Left cardiac atrium (tissue), 4 donors: ENCODE measurements at regions not wholly inside any gene's neighbourhood (a gene's known extent, or its start where the extent isn't known, plus 50 kb on each side); places are given as distances from the start of the nearest gene placed in this dataset.

Experiments
- ATAC-seq, 2 donors: fragments of 200-7000 bp; cut with Tn5 transposase; one replicate each; pipeline ENCODE4 v1.9.1; 2020; ENCODE audit warnings: mild to moderate bottlenecking in 2 of 2, moderate library complexity in 2 of 2
- DNase-seq: peaks from one replicate; pipeline ENCODE4 v3.0.0-alpha.2; 2020
- intact Hi-C, 2 donors: fragments of 100-400 bp; cut with DNase I; formaldehyde crosslinking; loops; one replicate each; pipeline versions ENCODE4 v1.14.1 to v1.15.1; 2022 to 2023
- donor health status: DM: no; HTN: yes; CAD: no.
- donor health status: DM: no; HTN: yes; CAD: no; lungs with severe emphysema.
- donor health status: DM: yes; HTN: yes; CAD: no.
- donor health status: Dilated cardiomyopathy.

DNA sequence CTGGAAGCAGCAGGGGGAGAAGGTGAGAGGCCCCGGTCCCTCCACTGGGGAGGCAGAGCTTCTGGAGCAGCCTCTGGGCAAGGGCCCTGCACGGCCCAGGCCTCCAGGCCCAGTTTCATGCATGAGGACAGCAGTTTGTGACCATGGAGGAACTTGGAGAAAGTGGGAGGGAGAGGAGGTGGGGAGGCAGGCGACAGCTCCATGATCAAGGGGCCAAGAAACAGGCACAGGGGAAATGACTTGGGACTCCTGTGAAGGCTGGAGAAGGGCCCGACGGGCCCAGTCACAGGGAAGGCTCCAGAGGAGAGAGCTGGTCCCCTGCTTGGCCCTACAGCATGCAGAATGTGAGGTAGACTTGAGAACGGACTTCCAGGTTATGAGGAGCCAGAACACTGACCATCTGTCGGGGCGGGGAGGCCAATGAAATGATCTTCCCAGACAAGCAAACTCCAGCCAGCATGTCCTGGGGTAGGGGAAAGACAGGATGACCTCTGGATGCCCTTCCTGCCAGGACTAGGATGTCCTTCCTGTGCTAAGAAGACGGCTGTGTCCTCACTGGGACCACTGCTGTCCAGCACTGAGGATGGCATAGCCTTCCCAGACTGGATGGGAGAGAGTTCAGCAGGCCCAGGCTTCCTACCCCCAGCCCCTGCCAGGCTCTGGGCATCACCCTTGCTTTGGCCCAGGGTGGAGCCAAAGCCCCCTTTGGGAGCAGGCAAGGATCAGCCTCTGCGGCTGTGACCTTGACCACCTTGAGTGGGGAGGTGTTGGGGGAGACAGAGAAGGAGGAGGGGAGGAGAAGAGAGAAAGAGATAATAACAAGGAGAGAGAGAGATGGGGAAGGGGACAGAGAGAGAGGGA, 548.2 kb downstream of the PTPRU start:
- intact Hi-C loops, result no loop called here
- DNase-seq, result peak; percentile 13

GRCh38 chr1:29783508-29784275, 547.4 kb downstream of the PTPRU start:
- ATAC-seq (no peak), DNase-seq (no peak)
- intact Hi-C loops, result no loop called here

More for the DNA sequence above, 548.2 kb downstream of the PTPRU start:
- no peak for ATAC-seq

DNA sequence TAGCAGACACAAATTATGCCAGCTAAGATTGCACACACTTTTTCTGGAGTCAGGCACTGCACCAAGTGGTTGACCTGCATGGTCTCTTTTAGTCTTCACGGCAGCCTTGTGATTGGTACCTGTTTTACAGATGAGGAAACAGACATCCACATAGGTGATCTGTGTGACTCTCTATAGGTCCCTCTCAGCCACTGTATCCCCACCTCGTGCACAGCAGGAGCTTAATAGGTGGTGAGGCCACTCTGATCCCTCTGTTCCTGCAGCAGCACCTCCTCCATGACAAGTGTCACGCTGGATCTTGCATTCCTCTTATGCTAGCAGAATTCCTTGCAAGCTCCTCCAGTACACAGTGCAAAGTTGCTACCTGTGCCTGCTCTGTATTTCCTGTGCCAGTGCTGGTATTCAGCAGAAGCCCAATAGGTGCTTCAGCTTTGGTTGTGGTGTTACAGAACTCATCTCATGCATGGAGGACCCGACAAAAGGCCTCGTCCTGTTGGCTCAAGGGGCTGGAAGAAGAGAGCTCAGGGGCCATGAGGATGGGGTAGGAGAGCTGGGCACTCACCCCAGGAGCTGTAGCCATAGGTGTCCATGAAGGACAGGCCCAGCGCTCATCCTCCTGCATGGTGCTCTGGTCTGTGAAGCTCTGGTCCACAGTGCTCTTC, 546.7 kb downstream of the PTPRU start:
- no peak for DNase-seq
- intact Hi-C loops, result no loop called here
- ATAC-seq, result no peak

DNA sequence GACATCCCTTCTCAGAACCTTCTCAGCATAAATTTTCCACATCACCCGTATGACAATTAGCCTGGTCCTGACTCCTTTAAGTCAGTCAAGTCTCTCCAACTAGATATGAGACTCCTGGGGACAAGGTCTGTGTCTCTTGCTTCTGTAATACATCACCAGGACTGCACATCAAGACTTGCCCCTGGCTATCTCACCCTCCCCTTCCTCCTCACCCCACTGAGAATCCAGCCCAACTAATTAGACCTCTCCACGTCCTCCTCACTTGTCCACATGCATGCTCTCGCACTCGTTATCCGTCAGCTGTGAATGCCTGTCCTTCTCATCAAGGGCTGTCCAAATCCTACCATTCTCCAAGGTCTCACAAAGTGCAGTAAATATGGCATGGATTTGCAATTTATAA, 542.8 kb downstream of the PTPRU start:
- intact Hi-C loops, result no loop called here
- DNase-seq (no peak), ATAC-seq (no peak)

GRCh38 chr1:29777522-29777921, 541.2 kb downstream of the PTPRU start:
- DNase-seq, result no peak
- intact Hi-C loops, result no loop called here
- no peak for ATAC-seq

GRCh38 chr1:29774355-29774754, 538.0 kb downstream of the PTPRU start:
- DNase-seq, result no peak
- no peak for ATAC-seq
- intact Hi-C loops, result no loop called here

- no peak for DNase-seq
- intact Hi-C loops, result no loop called here
- ATAC-seq, result no peak
Measured at GRCh38 chr1:29772584-29773100, 536.3 kb downstream of the PTPRU start.

DNA sequence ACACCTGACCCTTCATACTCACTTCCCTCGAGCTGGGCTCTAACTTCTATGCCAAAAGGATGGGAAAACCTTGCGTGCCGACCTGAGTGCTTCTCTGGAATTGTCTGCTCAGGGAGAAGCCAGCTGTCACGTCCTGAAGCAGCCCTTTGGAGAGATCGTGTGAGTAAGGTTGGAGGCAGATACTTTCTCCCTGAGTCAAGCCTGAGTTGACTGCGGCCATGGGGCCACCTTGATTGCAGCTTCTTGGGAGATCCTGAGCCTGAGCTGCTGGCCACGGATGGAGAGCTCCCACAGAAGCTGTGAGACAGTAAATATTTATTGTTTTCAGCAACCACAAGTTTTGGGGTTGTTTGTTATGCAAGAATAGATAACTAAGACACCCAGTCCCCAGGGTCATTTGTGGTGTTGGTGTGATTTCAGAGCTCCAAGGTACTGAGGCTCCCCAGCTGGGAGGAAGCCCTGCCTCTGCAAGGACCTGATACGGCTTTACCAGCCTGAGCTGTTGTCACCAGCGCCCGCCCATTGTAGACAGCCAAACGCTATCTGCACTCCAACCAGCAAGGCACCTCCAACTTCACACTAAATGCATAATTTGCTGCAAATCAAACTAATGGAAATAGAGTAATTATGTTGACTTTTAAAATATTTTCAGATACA, 531.6 kb downstream of the PTPRU start:
- DNase-seq (no peak), ATAC-seq (no peak)
- intact Hi-C loops, result no loop called here

- DNase-seq (no peak), ATAC-seq (no peak)
- intact Hi-C loops, result no loop called here
Measured at GRCh38 chr1:29767088-29767685, 530.9 kb downstream of the PTPRU start.

GRCh38 chr1:29762635-29763034, 526.3 kb downstream of the PTPRU start:
- DNase-seq, result no peak
- intact Hi-C loops, result no loop called here
- no peak for ATAC-seq

DNA sequence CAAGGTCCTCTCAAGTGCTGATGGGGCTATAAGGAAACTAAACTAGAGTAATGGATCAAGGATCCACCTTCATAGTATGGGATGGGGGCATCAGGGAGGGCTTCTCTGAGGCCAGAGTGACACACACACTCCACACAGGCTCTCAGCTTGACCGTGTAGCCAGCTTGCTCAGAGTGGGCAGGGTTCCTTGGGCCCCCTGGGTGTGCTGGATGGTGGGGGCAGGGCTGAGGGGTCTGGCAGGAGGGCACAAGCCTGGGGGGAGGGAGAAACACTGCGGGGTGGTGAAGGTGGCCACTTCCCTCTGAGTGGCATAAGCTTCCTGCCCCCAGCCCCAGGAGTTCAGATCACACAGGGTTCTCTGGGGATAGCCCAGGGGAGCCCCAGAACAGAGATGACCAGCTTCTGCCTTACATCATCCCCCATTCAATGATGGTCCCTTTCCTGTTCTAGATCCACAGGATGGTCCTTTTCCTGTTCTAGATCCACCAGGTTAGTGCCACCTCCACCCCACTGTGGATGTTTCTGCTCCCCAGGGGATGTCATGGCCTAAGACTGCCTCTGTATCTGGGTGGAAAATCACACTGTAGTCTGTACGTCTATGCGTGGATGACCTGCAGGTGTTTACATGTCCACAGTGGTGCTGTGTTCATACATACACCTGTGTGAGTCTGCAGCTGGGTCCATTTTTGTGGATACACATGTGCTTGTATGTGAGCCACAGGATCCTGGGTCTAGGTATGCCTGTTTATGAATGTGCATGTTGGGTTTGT, 525.0 kb downstream of the PTPRU start:
- intact Hi-C loops, result no loop called here
- DNase-seq (no peak), ATAC-seq (no peak)

DNA sequence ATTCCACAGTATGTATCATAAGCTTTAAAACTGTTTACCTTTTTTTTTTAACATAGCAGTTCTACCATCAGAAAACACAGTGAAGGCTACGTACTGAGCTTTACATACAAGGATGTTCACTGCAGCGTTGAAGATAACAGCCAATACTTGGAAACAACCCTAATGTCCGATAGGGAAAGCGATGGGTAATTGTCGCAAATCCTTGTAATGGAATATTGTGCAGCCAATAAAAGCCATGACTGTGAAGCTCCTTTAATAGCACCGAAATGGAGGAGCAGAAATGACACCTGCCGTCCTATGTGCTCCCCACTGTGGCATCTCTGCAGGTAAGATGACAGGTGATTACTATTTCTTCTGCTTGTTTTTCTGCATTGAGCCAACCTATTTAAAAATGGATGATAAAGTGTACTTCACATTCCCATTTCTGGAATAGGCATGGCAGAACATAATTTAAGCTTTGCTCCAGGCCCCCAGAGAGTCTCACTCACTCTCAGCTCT, 523.8 kb downstream of the PTPRU start:
- intact Hi-C loops, result no loop called here
- ATAC-seq (no peak), DNase-seq (no peak)

DNA sequence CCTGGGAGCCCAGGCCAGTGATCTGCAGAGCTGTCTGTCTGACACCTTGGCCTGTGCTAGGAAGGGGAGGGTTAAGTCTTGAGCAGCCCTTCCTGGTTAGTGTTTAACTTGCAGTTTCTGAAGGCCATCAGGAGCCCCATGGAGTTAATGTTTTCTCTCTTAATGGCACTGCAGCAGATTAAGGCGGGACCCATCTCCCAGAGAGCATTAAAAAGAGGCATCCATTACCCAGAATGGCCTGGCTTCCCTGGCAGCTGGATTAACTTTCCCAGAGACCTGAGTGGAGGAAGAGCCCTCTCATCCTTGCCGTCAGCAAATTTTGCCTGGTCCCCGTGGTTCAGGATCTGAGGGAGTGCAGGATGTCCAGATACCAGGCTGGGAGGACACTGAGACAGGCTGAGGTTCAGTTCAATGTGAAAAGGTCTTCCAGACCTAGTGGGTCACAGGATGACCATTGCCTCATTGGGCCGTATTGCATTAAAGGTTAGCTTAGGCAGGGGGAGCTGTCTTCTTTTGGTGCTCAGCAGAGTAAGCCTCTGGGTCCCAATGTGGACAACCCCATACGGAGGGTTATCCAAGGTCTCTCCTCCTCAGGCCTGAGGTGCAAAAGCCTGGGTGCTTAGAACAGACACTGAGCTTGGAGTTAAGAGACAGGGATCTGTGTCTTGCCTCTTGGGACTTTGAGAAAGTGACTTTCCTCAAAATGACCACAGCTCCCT, 522.6 kb downstream of the PTPRU start:
- DNase-seq (no peak), ATAC-seq (no peak)
- intact Hi-C loops, result no loop called here

- intact Hi-C loops, result no loop called here
- no peak for ATAC-seq
- DNase-seq, result no peak
Measured at GRCh38 chr1:29757866-29758780, 521.8 kb downstream of the PTPRU start.

DNA sequence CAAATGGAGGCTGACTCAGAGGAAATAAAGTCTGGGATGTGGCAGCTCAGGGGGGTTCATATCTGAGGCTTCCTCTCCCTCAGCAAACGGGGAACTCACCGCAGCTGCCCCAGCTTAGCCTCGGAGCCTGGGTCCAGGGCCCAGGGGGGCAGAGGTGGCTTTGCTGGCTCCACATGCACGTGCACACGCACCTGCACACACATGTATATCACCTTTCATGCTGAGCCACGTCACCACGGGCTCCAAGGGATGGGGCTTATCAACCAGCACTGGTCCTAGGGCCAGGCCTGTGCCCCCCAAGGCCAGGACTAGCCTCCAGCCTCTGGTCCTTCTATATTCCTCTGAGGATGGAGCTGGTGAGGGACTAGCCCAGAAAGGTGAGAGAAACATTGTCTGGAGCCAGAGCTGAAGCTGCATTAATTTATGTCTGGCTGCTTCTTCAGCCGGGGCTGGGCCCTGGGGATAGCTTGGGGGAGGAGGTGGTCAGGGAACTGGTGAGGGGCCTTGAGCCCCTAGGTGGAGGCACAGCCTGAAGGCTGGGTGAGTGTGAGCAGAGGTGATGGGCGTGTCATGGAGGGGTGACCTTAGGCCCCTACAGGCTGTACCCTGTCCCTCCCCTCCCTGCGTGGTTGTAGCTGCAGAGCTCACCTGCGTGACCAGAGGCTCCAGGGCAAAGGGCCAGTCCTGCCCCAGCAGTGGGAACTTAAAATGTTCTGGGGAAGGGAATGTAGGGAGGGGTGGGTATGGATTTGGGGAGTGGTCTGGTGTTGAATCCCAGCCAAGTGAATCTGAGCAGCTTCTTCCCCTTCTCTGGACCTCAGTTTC, 520.8 kb downstream of the PTPRU start:
- intact Hi-C loops, result no loop called here
- ATAC-seq (no peak), DNase-seq (no peak)

GRCh38 chr1:29756498-29756897, 520.2 kb downstream of the PTPRU start:
- intact Hi-C loops, result no loop called here
- ATAC-seq, result no peak

More at GRCh38 chr1:29756498-29756897, 520.2 kb downstream of the PTPRU start:
- DNase-seq, result no peak
